ENCODE measurements at regions not wholly inside any gene's neighbourhood (a gene's known extent, or its start where the extent isn't known, plus 50 kb on each side); places are given as distances from the start of the nearest gene placed in this dataset.
"Not testable (repeated sequence)": the region's sequence is repeated elsewhere in the genome, so short reads cannot be mapped to it uniquely, and the experiment has no call there.

GRCh38 chr2:2493496-2493895 is 162.4 kb upstream of the MYT1L start:
- no peak overlapping the region for H3K4me3 ChIP-seq (ENCODE audit: low read length)
- no peak for TF ChIP-seq ZNF274 (IDR thresholded peaks at IDR 0.05; ENCODE audit: low read depth, low read length)

GRCh38 chr2:2492800-2493199 is 161.7 kb upstream of the MYT1L start:
- no peak overlapping the region for H3K4me3 ChIP-seq (ENCODE audit: low read length)
- no peak for TF ChIP-seq ZNF274 (IDR thresholded peaks at IDR 0.05; ENCODE audit: low read depth, low read length)

GRCh38 chr2:2491964-2492363 is 160.9 kb upstream of the MYT1L start:
- H3K4me3 ChIP-seq (ENCODE audit: low read length), result no peak overlapping the region
- no peak for TF ChIP-seq ZNF274 (IDR thresholded peaks at IDR 0.05; ENCODE audit: low read depth, low read length)

GRCh38 chr2:2484301-2484700 is 153.2 kb upstream of the MYT1L start:
- H3K4me3 ChIP-seq (ENCODE audit: low read length), result no peak overlapping the region

GRCh38 chr2:2482851-2483250 is 151.8 kb upstream of the MYT1L start:
- no peak overlapping the region for H3K4me3 ChIP-seq (ENCODE audit: low read length)
- TF ChIP-seq ZNF274 (IDR thresholded peaks at IDR 0.05; ENCODE audit: low read depth, low read length), result no peak

More at GRCh38 chr2:2484301-2484700, 153.2 kb upstream of the MYT1L start:
- no peak for TF ChIP-seq ZNF274 (IDR thresholded peaks at IDR 0.05; ENCODE audit: low read depth, low read length)

GRCh38 chr2:2472881-2473280 is 141.8 kb upstream of the MYT1L start:
- TF ChIP-seq ZNF274 (IDR thresholded peaks at IDR 0.05; ENCODE audit: low read depth, low read length), result no peak
- no peak overlapping the region for H3K4me3 ChIP-seq (ENCODE audit: low read length)

- no peak for TF ChIP-seq ZNF274 (IDR thresholded peaks at IDR 0.05; ENCODE audit: low read depth, low read length)
- H3K4me3 ChIP-seq (ENCODE audit: low read length), result no peak overlapping the region
Observed at GRCh38 chr2:2472044-2472443, 141.0 kb upstream of the MYT1L start.

- no peak overlapping the region for H3K4me3 ChIP-seq (ENCODE audit: low read length)
- TF ChIP-seq ZNF274 (IDR thresholded peaks at IDR 0.05; ENCODE audit: low read depth, low read length), result no peak
Observed at GRCh38 chr2:2466534-2466933, 135.5 kb upstream of the MYT1L start.

GRCh38 chr2:2464643-2465042 is 133.6 kb upstream of the MYT1L start:
- TF ChIP-seq ZNF274 (IDR thresholded peaks at IDR 0.05; ENCODE audit: low read depth, low read length), result no peak
- no peak overlapping the region for H3K4me3 ChIP-seq (ENCODE audit: low read length)

- TF ChIP-seq ZNF274 (IDR thresholded peaks at IDR 0.05; ENCODE audit: low read depth, low read length), result no peak
- no peak overlapping the region for H3K4me3 ChIP-seq (ENCODE audit: low read length)
Observed at GRCh38 chr2:2464094-2464493, 133.0 kb upstream of the MYT1L start.

GRCh38 chr2:2456721-2457120 is 125.6 kb upstream of the MYT1L start:
- no peak overlapping the region for H3K4me3 ChIP-seq (ENCODE audit: low read length)
- no peak for TF ChIP-seq ZNF274 (IDR thresholded peaks at IDR 0.05; ENCODE audit: low read depth, low read length)

- TF ChIP-seq ZNF274 (IDR thresholded peaks at IDR 0.05; ENCODE audit: low read depth, low read length), result no peak
Observed at GRCh38 chr2:2455151-2455550, 124.1 kb upstream of the MYT1L start.

GRCh38 chr2:2452961-2453360 is 121.9 kb upstream of the MYT1L start:
- H3K4me3 ChIP-seq (ENCODE audit: low read length), result no peak overlapping the region
- TF ChIP-seq ZNF274 (IDR thresholded peaks at IDR 0.05; ENCODE audit: low read depth, low read length), result no peak

More at GRCh38 chr2:2455151-2455550, 124.1 kb upstream of the MYT1L start:
- H3K4me3 ChIP-seq (ENCODE audit: low read length), result no peak overlapping the region

- H3K4me3 ChIP-seq (ENCODE audit: low read length), result not testable (repeated sequence)
Observed at GRCh38 chr2:2451275-2451674, 120.2 kb upstream of the MYT1L start.

- no peak for TF ChIP-seq ZNF274 (IDR thresholded peaks at IDR 0.05; ENCODE audit: low read depth, low read length)
- no peak overlapping the region for H3K4me3 ChIP-seq (ENCODE audit: low read length)
Observed at GRCh38 chr2:2448178-2448577, 117.1 kb upstream of the MYT1L start.

- no peak overlapping the region for H3K4me3 ChIP-seq (ENCODE audit: low read length)
- TF ChIP-seq ZNF274 (IDR thresholded peaks at IDR 0.05; ENCODE audit: low read depth, low read length), result no peak
Observed at GRCh38 chr2:2422621-2423020, 91.5 kb upstream of the MYT1L start.
